SK-N-SH (cell line): ENCODE measurements at regions not wholly inside any gene's neighbourhood (a gene's known extent, or its start where the extent isn't known, plus 50 kb on each side); places are given as distances from the start of the nearest gene placed in this dataset.
A peak's percentile ranks its signal among the peaks of the same experiment; 100 is the strongest.

Experiments used
- CTCF ChIA-PET: fragments of 300-600, 350-600 bp; formaldehyde crosslinking; extraction: SDS; loops from one replicate; lab custom pipeline; 2021; lab: Yijun Ruan, JAX
- POLR2A ChIA-PET: fragments of 350-600 bp; sonication (Branson Sonifier 250); formaldehyde crosslinking; extraction: SDS; loops from one replicate; lab custom pipeline; 2020; ENCODE audit warnings: antibody characterized with exemption, inconsistent platforms; lab: Yijun Ruan, JAX
- DNase-seq: peaks from one replicate; pipeline ENCODE4 v3.0.0; 2012
- H2AFZ ChIP-seq: fragments of 200-600 bp; sonication (generic); 2 replicates; pipeline ENCODE4 v1.8.1; 2016; ENCODE audit warnings: antibody characterized with exemption, mild to moderate bottlenecking, low read depth
- H3F3A ChIP-seq: fragments of 200-600 bp; sonication (generic); replicated peaks from 2 replicates; pipeline ENCODE3; 2016; ENCODE audit warnings: antibody characterized with exemption, mild to moderate bottlenecking; ENCODE audit not compliant: insufficient read depth
- H3K27ac ChIP-seq, 2 experiments: fragments of 200-500 bp in 1 of 2; fragments of 200-600 bp in 1 of 2; sonication (Bioruptor generic) in 1 of 2; sonication (generic), shearing (Covaris generic) in 1 of 2; 2 replicates each; pipeline versions ENCODE4 v1.5.1 to v1.6.1; 2014 to 2016; ENCODE audit warnings: low read depth in 2 of 2, inconsistent platforms in 1 of 2, low read length in 1 of 2, mild to moderate bottlenecking in 1 of 2, mixed read lengths in 1 of 2
- H3K27me3 ChIP-seq: fragments of 200-600 bp; sonication (generic), shearing (Covaris generic); 2 replicates; pipeline ENCODE4 v1.6.1; 2016; ENCODE audit warnings: mixed run types; ENCODE audit not compliant: insufficient read depth
- H3K36me3 ChIP-seq, 2 experiments: fragments of 200-500 bp in 1 of 2; fragments of 200-600 bp in 1 of 2; sonication (Bioruptor generic) in 1 of 2; sonication (generic) in 1 of 2; replicated peaks in 1 of 2; 2 replicates each; pipeline versions ENCODE3 to v1.5.1; 2014 to 2016; ENCODE audit warnings: low read length in 1 of 2, mild to moderate bottlenecking in 1 of 2; ENCODE audit not compliant: insufficient read depth in 2 of 2, control insufficient read depth in 1 of 2
- H3K4me1 ChIP-seq, 2 experiments: fragments of 200-500 bp in 1 of 2; fragments of 200-600 bp in 1 of 2; sonication (Bioruptor generic) in 1 of 2; sonication (generic), shearing (Covaris generic) in 1 of 2; 2 replicates each; pipeline versions ENCODE4 v1.5.1 to v1.6.1; 2014 to 2016; ENCODE audit warnings: low read depth in 1 of 2, low read length in 1 of 2, mixed run types in 1 of 2; ENCODE audit not compliant: insufficient read depth in 2 of 2, control insufficient read depth in 1 of 2
- H3K4me2 ChIP-seq: fragments of 200-600 bp; sonication (generic), shearing (Covaris generic); 2 replicates; pipeline ENCODE4 v1.6.1; 2017; ENCODE audit warnings: mixed run types
- H3K4me3 ChIP-seq, 2 experiments: fragments of 200-500 bp in 1 of 2; fragments of 200-600 bp in 1 of 2; sonication (Bioruptor generic) in 1 of 2; sonication (generic), shearing (Covaris generic) in 1 of 2; 2 replicates each; pipeline versions ENCODE4 v1.5.1 to v1.8.1; 2014 to 2016; ENCODE audit warnings: low read depth in 2 of 2, inconsistent platforms in 1 of 2, low read length in 1 of 2, mild to moderate bottlenecking in 1 of 2, mixed read lengths in 1 of 2, moderate library complexity in 1 of 2
- H3K79me2 ChIP-seq: fragments of 200-600 bp; sonication (generic); 2 replicates; pipeline ENCODE4 v1.8.1; 2017; ENCODE audit warnings: mild to moderate bottlenecking; ENCODE audit not compliant: insufficient read depth
- H3K9ac ChIP-seq: fragments of 200-600 bp; sonication (generic); 2 replicates; pipeline ENCODE4 v1.6.1; 2017; ENCODE audit warnings: mixed run types
- H3K9me2 ChIP-seq: fragments of 200-600 bp; sonication (generic); 2 replicates; pipeline ENCODE4 v1.6.1; 2017; ENCODE audit warnings: mixed run types
- H3K9me3 ChIP-seq: fragments of 200-600 bp; sonication (generic); 2 replicates; pipeline ENCODE4 v1.6.1; 2017; ENCODE audit warnings: mixed run types, mild to moderate bottlenecking, moderate library complexity
- H4K20me1 ChIP-seq: fragments of 200-600 bp; sonication (generic); 2 replicates; pipeline ENCODE4 v1.6.1; 2017; ENCODE audit warnings: mild to moderate bottlenecking, mixed run types; ENCODE audit not compliant: insufficient read depth
- CHD2 ChIP-seq: fragments of 150-350 bp; IDR thresholded peaks from 2 replicates; pipeline ENCODE4 v1.6.1; 2018; ENCODE audit warnings: low read length; ENCODE audit not compliant: partially characterized antibody
- ELF1 ChIP-seq: IDR thresholded peaks from 2 replicates; pipeline ENCODE4 v1.4.0; 2012
- EP300 ChIP-seq, 2 experiments: IDR thresholded peaks; 2 replicates each; pipeline versions ENCODE4 v1.4.0 to v1.6.1; 2012; ENCODE audit warnings: borderline replicate concordance in 1 of 2, low read depth in 1 of 2, low read length in 1 of 2
- EZH2phosphoT487 ChIP-seq: fragments of 200-600 bp; sonication (generic); IDR thresholded peaks from 2 replicates; pipeline ENCODE4 v1.6.1; 2017; ENCODE audit warnings: low read depth, mixed run types, mild to moderate bottlenecking, antibody characterized with exemption, moderate library complexity, borderline replicate concordance
- FOXM1 ChIP-seq: IDR thresholded peaks from 2 replicates; pipeline ENCODE4 v1.4.0; 2012; ENCODE audit warnings: low read depth, mild to moderate bottlenecking
- GATA2 ChIP-seq: sonication (generic); formaldehyde crosslinking; IDR thresholded peaks from 2 replicates; pipeline ENCODE4 v1.5.0; 2020; ENCODE audit warnings: mild to moderate bottlenecking, missing genetic modification reagents
- JUND ChIP-seq: IDR thresholded peaks from 2 replicates; pipeline ENCODE4 v1.4.0; 2012
- MEF2A ChIP-seq: IDR thresholded peaks from 2 replicates; pipeline ENCODE4 v1.4.0; 2012; ENCODE audit warnings: low read depth, borderline replicate concordance
- NFIC ChIP-seq: IDR thresholded peaks from 2 replicates; pipeline ENCODE4 v1.4.0; 2012; ENCODE audit warnings: borderline replicate concordance
- POLR2AphosphoS5 ChIP-seq: IDR thresholded peaks from 2 replicates; pipeline ENCODE4 v1.6.1; 2012; ENCODE audit warnings: low read depth, low read length
- RAD21 ChIP-seq: IDR thresholded peaks from 2 replicates; pipeline ENCODE4 v1.6.1; 2012; ENCODE audit warnings: mild to moderate bottlenecking, low read length
- RCOR1 ChIP-seq: fragments of 150-350 bp; IDR thresholded peaks from 2 replicates; pipeline ENCODE4 v1.6.1; 2017; ENCODE audit warnings: antibody characterized with exemption, low read length
- SMC3 ChIP-seq: IDR thresholded peaks from 2 replicates; pipeline ENCODE4 v1.6.1; 2012; ENCODE audit warnings: low read depth, low read length, improper control_type of control experiment
- TAF1 ChIP-seq: IDR thresholded peaks from 2 replicates; pipeline ENCODE4 v1.6.1; 2012; ENCODE audit warnings: low read depth, mild to moderate bottlenecking, low read length, moderate library complexity, borderline replicate concordance
- TCF12 ChIP-seq: IDR thresholded peaks from 2 replicates; pipeline ENCODE4 v1.4.0; 2012
- TEAD4 ChIP-seq: IDR thresholded peaks from 2 replicates; pipeline ENCODE4 v1.4.0; 2012; ENCODE audit warnings: mild to moderate bottlenecking, borderline replicate concordance; ENCODE audit not compliant: insufficient read depth
- WGBS: methylation state at CpG from one replicate; pipeline ENCODE4 v1.1.6; 2017; ENCODE audit warnings: low lambda C conversion rate; 5-methylcytosine and 5-hydroxymethylcytosine counted together
- TF ChIP-seq, protein P1 (sequence below): fragments of 200-600 bp; sonication (generic); IDR thresholded peaks from 2 replicates; pipeline ENCODE4 v1.6.1; 2017; ENCODE audit warnings: antibody characterized with exemption, mild to moderate bottlenecking, moderate library complexity
- TF ChIP-seq, protein P2 (sequence below): IDR thresholded peaks from 2 replicates; pipeline ENCODE4; 2012
- TF ChIP-seq, protein P3 (sequence below): IDR thresholded peaks from 2 replicates; pipeline ENCODE4 v1.4.0; 2012; ENCODE audit warnings: low read depth
- TF ChIP-seq, protein P4 (sequence below): fragments of 150-350 bp; IDR thresholded peaks from 2 replicates; pipeline ENCODE4 v1.6.1; 2016; ENCODE audit warnings: mild to moderate bottlenecking, low read depth, low read length

DNA sequence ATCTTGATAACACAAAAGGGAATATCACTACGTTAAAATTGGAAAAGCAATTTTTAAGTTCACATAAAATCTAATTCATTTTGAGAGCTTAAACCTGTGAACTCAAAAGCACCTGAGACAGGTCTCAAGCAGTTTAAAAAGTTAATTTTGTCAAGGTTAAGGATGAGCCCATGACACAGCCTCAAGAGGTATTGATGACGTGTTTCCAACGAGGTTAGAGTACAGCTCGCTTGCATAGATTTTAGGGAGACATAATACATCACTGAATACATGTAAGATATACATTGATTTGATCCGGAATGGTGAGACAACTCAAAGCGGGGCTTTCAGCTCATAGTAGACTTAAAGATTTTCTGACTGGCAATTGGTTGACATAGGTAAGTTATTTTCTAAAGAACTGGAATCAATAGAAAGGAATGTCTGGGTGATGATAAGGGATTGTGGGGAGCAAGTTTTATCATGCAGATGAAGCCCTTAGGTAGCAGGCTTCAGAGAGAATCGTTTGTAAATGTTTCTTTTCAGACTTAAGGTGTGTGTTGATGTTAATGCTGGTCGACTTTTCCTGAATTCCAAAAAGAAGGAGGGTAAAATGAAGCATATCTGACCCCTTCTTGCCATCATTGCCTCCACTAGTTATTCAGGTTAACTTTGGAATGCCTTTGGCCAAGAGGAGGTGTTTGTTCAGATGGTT, 2890.6 kb downstream of the PCDH9 start (continued):
- TF ChIP-seq MEF2A (no peak), SMC3 (no peak), GATA2 (CRISPR knock-in tag) (no peak), RCOR1 (no peak)
- TF ChIP-seq, protein P1, sequence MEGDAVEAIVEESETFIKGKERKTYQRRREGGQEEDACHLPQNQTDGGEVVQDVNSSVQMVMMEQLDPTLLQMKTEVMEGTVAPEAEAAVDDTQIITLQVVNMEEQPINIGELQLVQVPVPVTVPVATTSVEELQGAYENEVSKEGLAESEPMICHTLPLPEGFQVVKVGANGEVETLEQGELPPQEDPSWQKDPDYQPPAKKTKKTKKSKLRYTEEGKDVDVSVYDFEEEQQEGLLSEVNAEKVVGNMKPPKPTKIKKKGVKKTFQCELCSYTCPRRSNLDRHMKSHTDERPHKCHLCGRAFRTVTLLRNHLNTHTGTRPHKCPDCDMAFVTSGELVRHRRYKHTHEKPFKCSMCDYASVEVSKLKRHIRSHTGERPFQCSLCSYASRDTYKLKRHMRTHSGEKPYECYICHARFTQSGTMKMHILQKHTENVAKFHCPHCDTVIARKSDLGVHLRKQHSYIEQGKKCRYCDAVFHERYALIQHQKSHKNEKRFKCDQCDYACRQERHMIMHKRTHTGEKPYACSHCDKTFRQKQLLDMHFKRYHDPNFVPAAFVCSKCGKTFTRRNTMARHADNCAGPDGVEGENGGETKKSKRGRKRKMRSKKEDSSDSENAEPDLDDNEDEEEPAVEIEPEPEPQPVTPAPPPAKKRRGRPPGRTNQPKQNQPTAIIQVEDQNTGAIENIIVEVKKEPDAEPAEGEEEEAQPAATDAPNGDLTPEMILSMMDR, result no peak
- TF ChIP-seq, protein P2, sequence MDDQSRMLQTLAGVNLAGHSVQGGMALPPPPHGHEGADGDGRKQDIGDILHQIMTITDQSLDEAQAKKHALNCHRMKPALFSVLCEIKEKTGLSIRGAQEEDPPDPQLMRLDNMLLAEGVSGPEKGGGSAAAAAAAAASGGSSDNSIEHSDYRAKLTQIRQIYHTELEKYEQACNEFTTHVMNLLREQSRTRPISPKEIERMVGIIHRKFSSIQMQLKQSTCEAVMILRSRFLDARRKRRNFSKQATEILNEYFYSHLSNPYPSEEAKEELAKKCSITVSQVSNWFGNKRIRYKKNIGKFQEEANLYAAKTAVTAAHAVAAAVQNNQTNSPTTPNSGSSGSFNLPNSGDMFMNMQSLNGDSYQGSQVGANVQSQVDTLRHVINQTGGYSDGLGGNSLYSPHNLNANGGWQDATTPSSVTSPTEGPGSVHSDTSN, result no peak
- TF ChIP-seq, protein P3, sequence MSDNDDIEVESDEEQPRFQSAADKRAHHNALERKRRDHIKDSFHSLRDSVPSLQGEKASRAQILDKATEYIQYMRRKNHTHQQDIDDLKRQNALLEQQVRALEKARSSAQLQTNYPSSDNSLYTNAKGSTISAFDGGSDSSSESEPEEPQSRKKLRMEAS, result no peak
- TF ChIP-seq, all 33 proteins: peak for 0

DNA sequence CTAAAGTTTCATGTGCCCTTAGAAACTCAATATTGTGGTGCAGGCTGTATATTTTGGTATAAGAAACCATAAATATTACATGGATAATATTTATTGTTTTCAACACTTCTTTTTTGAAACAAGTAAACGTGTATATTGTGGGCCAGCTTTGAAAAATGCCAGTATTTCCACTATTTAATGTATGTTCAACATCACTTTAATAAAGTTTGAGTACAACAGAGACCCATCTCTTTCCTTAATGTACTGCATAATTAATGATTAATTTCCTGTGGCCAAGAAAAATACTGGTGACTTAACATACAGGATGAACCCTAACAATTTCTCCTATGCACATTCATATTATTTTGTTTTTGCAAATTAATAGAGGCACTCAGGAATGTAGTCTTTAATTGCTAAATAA, 2891.5 kb downstream of the PCDH9 start:
- no peaks in the 10 kb centered on the region for H3F3A ChIP-seq
- ChIA-PET POLR2A (no interaction called here), CTCF (no interaction called here)
- no peaks in the 10 kb centered on the region for H3K9me2 ChIP-seq
- no peaks in the 10 kb centered on the region for H4K20me1 ChIP-seq
- H3K4me2 ChIP-seq, result no peak overlapping the region
- peaks cover 18% of the 10 kb centered on the region for H3K9me3 ChIP-seq
- no peaks in the 10 kb centered on the region; a peak in 1 of 4 replicates for H3K4me1 ChIP-seq
- H3K79me2 ChIP-seq, result no peaks in the 10 kb centered on the region
- DNase-seq, result no peak
- no peaks in the 10 kb centered on the region for H3K27me3 ChIP-seq
- TF ChIP-seq TCF12, result peak; percentile 68
- TF ChIP-seq NFIC, result no peak
- TF ChIP-seq FOXM1, result no peak
- TF ChIP-seq, protein P2, result peak; percentile 20; the same call in 1 of the 2 replicates
- TF ChIP-seq POLR2AphosphoS5, result no peak
- TF ChIP-seq MEF2A, result no peak
- TF ChIP-seq RAD21, result no peak
- TF ChIP-seq, protein P3, result no peak
- TF ChIP-seq EZH2phosphoT487, result no peak
- no peak for TF ChIP-seq ELF1
- TF ChIP-seq EP300 (IDR thresholded peaks at IDR 0.05; ENCODE audit: borderline replicate concordance in 1 of 2, low read depth in 1 of 2, low read length in 1 of 2), result no peak
- TF ChIP-seq SMC3, result no peak
- TF ChIP-seq, protein P1, result no peak
- TF ChIP-seq CHD2, result no peak
- TF ChIP-seq TAF1, result no peak
- TF ChIP-seq, protein P4, sequence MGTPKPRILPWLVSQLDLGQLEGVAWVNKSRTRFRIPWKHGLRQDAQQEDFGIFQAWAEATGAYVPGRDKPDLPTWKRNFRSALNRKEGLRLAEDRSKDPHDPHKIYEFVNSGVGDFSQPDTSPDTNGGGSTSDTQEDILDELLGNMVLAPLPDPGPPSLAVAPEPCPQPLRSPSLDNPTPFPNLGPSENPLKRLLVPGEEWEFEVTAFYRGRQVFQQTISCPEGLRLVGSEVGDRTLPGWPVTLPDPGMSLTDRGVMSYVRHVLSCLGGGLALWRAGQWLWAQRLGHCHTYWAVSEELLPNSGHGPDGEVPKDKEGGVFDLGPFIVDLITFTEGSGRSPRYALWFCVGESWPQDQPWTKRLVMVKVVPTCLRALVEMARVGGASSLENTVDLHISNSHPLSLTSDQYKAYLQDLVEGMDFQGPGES, result no peak
- no peak for TF ChIP-seq JUND
- TF ChIP-seq TEAD4, result no peak
- H3K27ac ChIP-seq, result no peak overlapping the region
- WGBS, result 11% methylated on average over 1 of the region's 1 CpG
- 0 out of 2 replicates have a peak overlapping the region, but pooled peaks have one; percentile 9 for H2AFZ ChIP-seq
- no peaks in the 10 kb centered on the region for H3K36me3 ChIP-seq
- H3K9ac ChIP-seq, result no peak overlapping the region
- H3K4me3 ChIP-seq, result no peak overlapping the region
